Endothelial cell of umbilical vein (primary cell): ENCODE measurements at regions not wholly inside any gene's neighbourhood (a gene's known extent, or its start where the extent isn't known, plus 50 kb on each side); places are given as distances from the start of the nearest gene placed in this dataset.

Experiments used
- BruUV-seq: library from RNA; stranded (reverse); fragments of 400-500 nt; replicated peaks from 2 replicates; lab custom pipeline; 2021; lab: Mats Ljungman, UMichigan
- CTCF ChIA-PET: fragments of 300-600, 350-600 bp; sonication (Branson Sonifier 250); formaldehyde crosslinking; loops from one replicate; lab custom pipeline; 2021; ENCODE audit warnings: antibody characterized with exemption, inconsistent platforms; lab: Charles Lee
- POLR2A ChIA-PET: fragments of 300-600, 350-600 bp; sonication (Branson Sonifier 250); formaldehyde crosslinking; loops from one replicate; lab custom pipeline; 2021; ENCODE audit warnings: antibody characterized with exemption, inconsistent platforms; lab: Charles Lee
- DNase-seq: peaks from one replicate; pipeline ENCODE4 v3.0.0-alpha.2; 2011; ENCODE audit warnings: low read depth, low spot score
- FAIRE-seq: peaks from 2 replicates; lab custom pipeline; 2011; peaks lifted over from hg19 to GRCh38; lab: Jason Lieb, UNC
- H2AFZ ChIP-seq: 2 replicates; pipeline ENCODE4 v1.6.0; 2012; ENCODE audit warnings: low read depth, low read length, control low read depth, inconsistent platforms
- H3K27ac ChIP-seq: 2 replicates; pipeline ENCODE4 v1.5.1; 2011; ENCODE audit warnings: low read depth, mild to moderate bottlenecking, control low read depth, low read length, moderate library complexity; ENCODE audit not compliant: insufficient read depth
- H3K27me3 ChIP-seq, 2 experiments: 2 replicates each; pipeline versions ENCODE4 v1.6.0 to v1.6.1; 2011; ENCODE audit warnings: low read length in 2 of 2, mixed read lengths in 1 of 2; ENCODE audit not compliant: control insufficient read depth in 2 of 2, insufficient read depth in 2 of 2
- H3K36me3 ChIP-seq, 2 experiments: 2 replicates in 1 of 2; 3 replicates in 1 of 2; pipeline ENCODE4 v1.5.1; 2011; ENCODE audit warnings: low read length in 2 of 2, mild to moderate bottlenecking in 1 of 2, moderate library complexity in 1 of 2; ENCODE audit not compliant: control insufficient read depth in 2 of 2, insufficient read depth in 2 of 2; ENCODE audit errors: extremely low read depth in 1 of 2
- H3K4me1 ChIP-seq: 3 replicates; pipeline ENCODE4 v1.5.1; 2011; ENCODE audit warnings: mild to moderate bottlenecking, low read length; ENCODE audit not compliant: control insufficient read depth, insufficient read depth; ENCODE audit errors: extremely low read depth
- H3K4me2 ChIP-seq: 2 replicates; pipeline ENCODE4 v1.6.1; 2011; ENCODE audit warnings: low read length, control low read depth, mixed read lengths; ENCODE audit not compliant: insufficient read depth
- H3K4me3 ChIP-seq, 3 experiments: fragments of 200-600 bp in 1 of 3; sonication (generic), shearing (Covaris generic) in 1 of 3; replicated peaks in 1 of 3; 2 replicates each; pipeline ENCODE4 v1.5.1; 2011 to 2016; ENCODE audit warnings: control low read depth in 3 of 3, low read length in 3 of 3, mild to moderate bottlenecking in 2 of 3, inconsistent platforms in 1 of 3, low read depth in 1 of 3, moderate library complexity in 1 of 3; ENCODE audit not compliant: insufficient read depth in 1 of 3
- H3K79me2 ChIP-seq: 2 replicates; pipeline ENCODE4 v1.6.0; 2012; ENCODE audit warnings: low read length, inconsistent platforms; ENCODE audit not compliant: control insufficient read depth, insufficient read depth
- H3K9ac ChIP-seq: replicated peaks from 2 replicates; pipeline ENCODE3; 2011; ENCODE audit warnings: low read length, control low read depth; ENCODE audit not compliant: insufficient read depth; ENCODE audit errors: extremely low read depth
- H3K9me1 ChIP-seq: replicated peaks from 3 replicates; pipeline ENCODE4 v1.6.0; 2011; ENCODE audit warnings: mild to moderate bottlenecking, low read length; ENCODE audit not compliant: control insufficient read depth, insufficient read depth; ENCODE audit errors: extremely low read depth
- H3K9me3 ChIP-seq: replicated peaks from 2 replicates; pipeline ENCODE4 v1.5.1; 2012; ENCODE audit warnings: low read length, inconsistent platforms; ENCODE audit not compliant: control insufficient read depth, insufficient read depth
- H4K20me1 ChIP-seq: replicated peaks from 2 replicates; pipeline ENCODE3; 2011; ENCODE audit warnings: mild to moderate bottlenecking, low read length; ENCODE audit not compliant: control insufficient read depth, insufficient read depth; ENCODE audit errors: extremely low read depth
- EZH2 ChIP-seq: IDR thresholded peaks from 2 replicates; pipeline ENCODE4 v1.6.1; 2012; ENCODE audit warnings: borderline replicate concordance, low read depth, mild to moderate bottlenecking, moderate library complexity, low read length, inconsistent platforms; ENCODE audit not compliant: severe bottlenecking
- FOS ChIP-seq: IDR thresholded peaks from 2 replicates; pipeline ENCODE4 v1.6.1; 2011; ENCODE audit warnings: mild to moderate bottlenecking, low read length, moderate library complexity, borderline replicate concordance; ENCODE audit not compliant: insufficient read depth
- GATA2 ChIP-seq: IDR thresholded peaks from 2 replicates; pipeline ENCODE4 v1.7.0; 2011; ENCODE audit warnings: low read depth, mild to moderate bottlenecking, moderate library complexity, mixed read lengths, low read length; ENCODE audit not compliant: insufficient read length, insufficient read depth
- JUN ChIP-seq: IDR thresholded peaks from 2 replicates; pipeline ENCODE4 v1.6.1; 2011; ENCODE audit warnings: borderline replicate concordance, low read depth; ENCODE audit not compliant: insufficient read length, insufficient read depth
- MYC ChIP-seq: IDR thresholded peaks from one replicate; pipeline ENCODE4 v1.6.1; 2011; ENCODE audit warnings: mild to moderate bottlenecking, low read depth, low read length
- POLR2A ChIP-seq: IDR thresholded peaks from 2 replicates; pipeline ENCODE4 v1.6.1; 2012; ENCODE audit warnings: low read depth, mild to moderate bottlenecking, control low read depth, low read length
- POLR2AphosphoS5 ChIP-seq: IDR thresholded peaks from 2 replicates; pipeline ENCODE4 v1.6.1; 2012; ENCODE audit warnings: low read depth, mild to moderate bottlenecking, control low read depth, low read length, moderate library complexity; ENCODE audit not compliant: insufficient read depth
- dilution Hi-C: fragments of 300-500 bp; cut with MboI; formaldehyde crosslinking; loops from one replicate; pipeline ENCODE4 v1.15.0; 2019; ENCODE audit warnings: low sequenced_read_pairs; ENCODE audit not compliant: extremely low pct_ligation_motif_present
- intact Hi-C: fragments of 100-400 bp; cut with micrococcal nuclease; formaldehyde crosslinking; loops from one replicate; pipeline ENCODE4 v1.10.0; 2022
- TF ChIP-seq, protein P1 (sequence below), 2 donors: IDR thresholded peaks; 1 replicate in 1 of 2; 2 replicates in 1 of 2; pipeline ENCODE4 v1.5.1; 2011; ENCODE audit warnings: low read length in 2 of 2, mild to moderate bottlenecking in 2 of 2, moderate library complexity in 2 of 2, control low read depth in 1 of 2, inconsistent platforms in 1 of 2, low read depth in 1 of 2; ENCODE audit not compliant: insufficient read depth in 1 of 2; ENCODE audit errors: extremely low read depth in 1 of 2
- TF ChIP-seq, protein P2 (sequence below): IDR thresholded peaks from 2 replicates; pipeline ENCODE4 v1.6.1; 2011; ENCODE audit not compliant: insufficient read depth, insufficient read length

DNA sequence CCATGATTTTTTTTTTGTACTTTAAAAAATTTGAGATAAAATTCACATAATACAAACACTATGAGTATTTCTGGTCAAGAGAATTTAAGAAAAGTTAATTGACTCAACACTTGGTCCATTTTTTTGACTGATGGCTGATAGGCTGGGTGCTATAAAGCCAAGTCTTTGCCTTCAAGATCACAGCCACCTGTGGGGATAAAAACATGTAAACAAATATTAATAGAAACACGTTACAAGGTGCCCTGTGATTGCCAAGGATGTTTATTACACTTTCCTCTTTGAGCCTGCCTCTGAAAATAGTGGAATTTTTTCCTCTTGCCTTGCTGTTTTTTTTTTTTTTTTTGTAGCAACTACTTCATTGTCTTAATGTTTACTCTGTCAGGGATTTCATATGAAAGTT, 63.3 kb downstream of the FHIP1A start:
- Histone ChIP-seq H3K27me3 (peaks cover 2 to 10% of the 10 kb centered on the region in 2 experiments), H2AFZ (no peak overlapping the region), H3K4me3 (no peak overlapping the region), H4K20me1 (no peaks in the 10 kb centered on the region), H3K9me1 (no peaks in the 10 kb centered on the region), H3K27ac (no peak overlapping the region), H3K4me1 (no peaks in the 10 kb centered on the region), H3K79me2 (no peaks in the 10 kb centered on the region), H3K36me3 (no peaks in the 10 kb centered on the region), H3K9ac (no peak overlapping the region), H3K4me2 (no peak overlapping the region), H3K9me3 (no peaks in the 10 kb centered on the region)
- no peak for DNase-seq
- POLR2A ChIA-PET, result no interaction called here
- intact Hi-C loops, result no loop called here
- dilution Hi-C loops, result no loop called here
- CTCF ChIA-PET, result no interaction called here
- TF ChIP-seq POLR2AphosphoS5 (no peak), FOS (no peak), POLR2A (no peak), MYC (no peak), GATA2 (no peak), EZH2 (no peak), JUN (no peak)
- TF ChIP-seq, protein P1, sequence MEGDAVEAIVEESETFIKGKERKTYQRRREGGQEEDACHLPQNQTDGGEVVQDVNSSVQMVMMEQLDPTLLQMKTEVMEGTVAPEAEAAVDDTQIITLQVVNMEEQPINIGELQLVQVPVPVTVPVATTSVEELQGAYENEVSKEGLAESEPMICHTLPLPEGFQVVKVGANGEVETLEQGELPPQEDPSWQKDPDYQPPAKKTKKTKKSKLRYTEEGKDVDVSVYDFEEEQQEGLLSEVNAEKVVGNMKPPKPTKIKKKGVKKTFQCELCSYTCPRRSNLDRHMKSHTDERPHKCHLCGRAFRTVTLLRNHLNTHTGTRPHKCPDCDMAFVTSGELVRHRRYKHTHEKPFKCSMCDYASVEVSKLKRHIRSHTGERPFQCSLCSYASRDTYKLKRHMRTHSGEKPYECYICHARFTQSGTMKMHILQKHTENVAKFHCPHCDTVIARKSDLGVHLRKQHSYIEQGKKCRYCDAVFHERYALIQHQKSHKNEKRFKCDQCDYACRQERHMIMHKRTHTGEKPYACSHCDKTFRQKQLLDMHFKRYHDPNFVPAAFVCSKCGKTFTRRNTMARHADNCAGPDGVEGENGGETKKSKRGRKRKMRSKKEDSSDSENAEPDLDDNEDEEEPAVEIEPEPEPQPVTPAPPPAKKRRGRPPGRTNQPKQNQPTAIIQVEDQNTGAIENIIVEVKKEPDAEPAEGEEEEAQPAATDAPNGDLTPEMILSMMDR (IDR thresholded peaks at IDR 0.05; ENCODE audit: extremely low read depth in 1 of 2, insufficient read depth in 1 of 2, low read depth in 1 of 2, low read length in 2 of 2), result no peak
- TF ChIP-seq, protein P2, sequence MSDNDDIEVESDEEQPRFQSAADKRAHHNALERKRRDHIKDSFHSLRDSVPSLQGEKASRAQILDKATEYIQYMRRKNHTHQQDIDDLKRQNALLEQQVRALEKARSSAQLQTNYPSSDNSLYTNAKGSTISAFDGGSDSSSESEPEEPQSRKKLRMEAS, result no peak
- no peak for FAIRE-seq
- BruUV-seq, result no TSS peak
